IPS DF 6.9 (cell line): ENCODE measurements at regions not wholly inside any gene's neighbourhood (a gene's known extent, or its start where the extent isn't known, plus 50 kb on each side); places are given as distances from the start of the nearest gene placed in this dataset.

Experiments used
- DNase-seq: peaks from one replicate; pipeline ENCODE4 v3.0.0-alpha.2; 2013; ENCODE audit warnings: low read depth, low spot score
- H3K27ac ChIP-seq: one replicate; pipeline ENCODE4 v1.5.1; 2013; ENCODE audit warnings: low read length, control low read depth
- H3K27me3 ChIP-seq: 2 replicates; pipeline ENCODE4 v1.6.1; 2013; ENCODE audit warnings: mild to moderate bottlenecking, low read length; ENCODE audit not compliant: control insufficient read depth, insufficient read depth
- H3K36me3 ChIP-seq: 2 replicates; pipeline ENCODE4 v1.6.1; 2013; ENCODE audit warnings: low read length; ENCODE audit not compliant: control insufficient read depth, insufficient read depth
- H3K4me1 ChIP-seq: 2 replicates; pipeline ENCODE4 v1.6.1; 2013; ENCODE audit warnings: low read length; ENCODE audit not compliant: control insufficient read depth, insufficient read depth
- H3K4me3 ChIP-seq: 2 replicates; pipeline ENCODE4 v1.5.1; 2013; ENCODE audit warnings: mild to moderate bottlenecking, low read length
- H3K9me3 ChIP-seq: 2 replicates; pipeline ENCODE4 v1.6.1; 2013; ENCODE audit warnings: low read length, inconsistent platforms; ENCODE audit not compliant: control insufficient read depth, insufficient read depth
- WGBS: extraction: QIAGEN DNeasy Blood & Tissue Kit; methylation state at CpG from one replicate; pipeline ENCODE4 v1.1.7; 2013; ENCODE audit warnings: mixed read lengths, missing lambda C conversion rate; ENCODE audit not compliant: insufficient read length, insufficient coverage; 5-methylcytosine and 5-hydroxymethylcytosine counted together

- no peaks in the 10 kb centered on the region for H3K4me1 ChIP-seq
Measured at GRCh38 chr4:123776267-123776666, 379.7 kb downstream of the SPRY1 start.

GRCh38 chr4:123777373-123777772 lies 380.8 kb downstream of the SPRY1 start:
- H3K4me3 ChIP-seq: no peak overlapping the region
- WGBS: no CpG with 5 or more reads among the region's 1 CpG
- no peaks in the 10 kb centered on the region for H3K9me3 ChIP-seq
- H3K4me1 ChIP-seq: no peaks in the 10 kb centered on the region
- no peak overlapping the region for H3K27ac ChIP-seq
- H3K27me3 ChIP-seq: no peaks in the 10 kb centered on the region
- H3K36me3 ChIP-seq: no peaks in the 10 kb centered on the region
- no peak for DNase-seq

More at GRCh38 chr4:123776267-123776666, 379.7 kb downstream of the SPRY1 start:
- H3K27ac ChIP-seq: no peak overlapping the region
- no peak for DNase-seq
- H3K36me3 ChIP-seq: no peaks in the 10 kb centered on the region
- no peak overlapping the region for H3K4me3 ChIP-seq
- WGBS: no CpG with 5 or more reads among the region's 1 CpG
- no peaks in the 10 kb centered on the region for H3K27me3 ChIP-seq
- no peaks in the 10 kb centered on the region for H3K9me3 ChIP-seq

DNA sequence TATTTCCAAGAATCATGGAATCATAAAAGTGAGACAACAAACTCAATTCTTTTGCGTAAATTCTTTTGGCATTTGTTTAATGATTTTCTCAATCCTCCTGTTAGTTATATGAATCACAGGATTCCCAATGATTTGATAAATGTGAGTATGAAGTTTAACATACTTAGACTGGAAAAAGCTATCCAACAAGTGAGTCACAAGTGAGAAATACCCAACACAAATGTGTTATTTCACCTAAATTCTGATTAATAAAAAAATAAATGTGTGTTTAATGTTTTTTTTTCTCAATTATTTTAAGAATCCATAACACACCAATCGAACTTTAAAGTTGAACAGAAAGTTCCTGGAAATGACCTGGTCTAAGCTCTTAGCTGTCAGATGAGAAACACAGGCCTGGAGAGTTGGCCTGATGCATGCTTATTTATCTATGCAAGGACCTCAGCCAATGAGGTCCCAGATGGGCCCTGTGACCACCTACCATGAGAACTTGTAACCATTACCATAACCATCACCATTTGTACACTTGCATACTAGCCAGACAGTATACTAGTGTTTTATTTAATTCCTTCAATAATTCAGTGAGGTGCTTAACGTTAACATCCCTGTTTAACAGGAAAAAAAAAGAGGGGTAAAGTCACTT lies 386.7 kb downstream of the SPRY1 start:
- Histone ChIP-seq H3K4me1 (no peaks in the 10 kb centered on the region; the same call in 1 of the 2 replicates), H3K27me3 (no peaks in the 10 kb centered on the region), H3K4me3 (no peak overlapping the region), H3K9me3 (no peaks in the 10 kb centered on the region), H3K27ac (no peak overlapping the region), H3K36me3 (no peaks in the 10 kb centered on the region)
- no peak for DNase-seq
- WGBS: no CpG with 5 or more reads among the region's 3 CpGs

DNA sequence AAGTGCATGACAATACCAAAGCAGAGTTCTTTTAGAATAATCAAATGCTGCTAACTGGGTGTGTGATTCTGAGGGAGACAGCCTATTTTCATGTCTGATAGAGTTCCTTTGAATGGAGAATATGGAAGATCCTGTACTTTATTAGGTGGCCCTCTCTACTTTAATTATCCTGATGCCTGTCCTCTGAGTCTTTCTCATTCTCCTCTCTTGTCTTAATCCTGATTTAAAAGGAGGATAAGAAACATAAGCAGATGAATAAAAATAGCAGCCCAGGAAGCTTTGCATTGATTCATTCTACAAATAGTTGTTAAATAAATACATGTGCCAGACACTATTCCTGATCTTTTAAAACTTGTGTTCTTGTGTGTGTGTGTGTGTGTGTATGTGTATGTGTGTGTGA lies 387.3 kb downstream of the SPRY1 start:
- no peak for DNase-seq

DNA sequence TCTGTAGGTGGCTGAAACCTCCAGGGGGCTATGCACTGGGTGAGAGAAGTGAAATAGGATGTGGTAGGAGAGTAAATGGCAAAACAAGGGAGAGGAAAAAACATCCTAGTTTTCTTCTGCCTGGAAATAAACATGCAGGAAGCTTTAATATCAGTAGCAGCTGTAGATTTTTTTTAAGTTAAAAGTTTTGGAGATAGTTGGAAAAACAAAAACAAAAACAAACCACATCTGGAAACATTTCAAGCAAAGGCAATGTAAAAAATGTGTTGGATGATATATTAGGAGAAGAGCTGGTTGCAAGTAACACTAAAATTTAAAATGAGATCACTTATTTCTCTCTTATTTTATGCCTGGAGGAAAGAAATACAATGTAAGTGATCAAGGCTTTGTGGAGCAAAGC lies 388.0 kb downstream of the SPRY1 start:
- Histone ChIP-seq H3K4me3 (no peak overlapping the region), H3K27me3 (no peaks in the 10 kb centered on the region), H3K9me3 (no peaks in the 10 kb centered on the region), H3K36me3 (no peaks in the 10 kb centered on the region), H3K27ac (no peak overlapping the region), H3K4me1 (no peaks in the 10 kb centered on the region; the same call in 1 of the 2 replicates)
- DNase-seq: no peak

More for the DNA sequence above, 387.3 kb downstream of the SPRY1 start:
- no peak overlapping the region for H3K4me3 ChIP-seq
- H3K36me3 ChIP-seq: no peaks in the 10 kb centered on the region
- no peaks in the 10 kb centered on the region for H3K9me3 ChIP-seq
- no peak overlapping the region for H3K27ac ChIP-seq
- no peaks in the 10 kb centered on the region for H3K27me3 ChIP-seq
- H3K4me1 ChIP-seq: no peaks in the 10 kb centered on the region; the same call in 1 of the 2 replicates

- H3K9me3 ChIP-seq: no peaks in the 10 kb centered on the region
- no peaks in the 10 kb centered on the region; the same call in 1 of the 2 replicates for H3K4me1 ChIP-seq
- peak; percentile 22 for DNase-seq
- no peaks in the 10 kb centered on the region for H3K27me3 ChIP-seq
- H3K36me3 ChIP-seq: no peaks in the 10 kb centered on the region
- H3K4me3 ChIP-seq: no peak overlapping the region
- WGBS: no CpG with 5 or more reads among the region's 3 CpGs
- no peak overlapping the region for H3K27ac ChIP-seq
Measured at GRCh38 chr4:123785538-123785937, 388.9 kb downstream of the SPRY1 start.

DNA sequence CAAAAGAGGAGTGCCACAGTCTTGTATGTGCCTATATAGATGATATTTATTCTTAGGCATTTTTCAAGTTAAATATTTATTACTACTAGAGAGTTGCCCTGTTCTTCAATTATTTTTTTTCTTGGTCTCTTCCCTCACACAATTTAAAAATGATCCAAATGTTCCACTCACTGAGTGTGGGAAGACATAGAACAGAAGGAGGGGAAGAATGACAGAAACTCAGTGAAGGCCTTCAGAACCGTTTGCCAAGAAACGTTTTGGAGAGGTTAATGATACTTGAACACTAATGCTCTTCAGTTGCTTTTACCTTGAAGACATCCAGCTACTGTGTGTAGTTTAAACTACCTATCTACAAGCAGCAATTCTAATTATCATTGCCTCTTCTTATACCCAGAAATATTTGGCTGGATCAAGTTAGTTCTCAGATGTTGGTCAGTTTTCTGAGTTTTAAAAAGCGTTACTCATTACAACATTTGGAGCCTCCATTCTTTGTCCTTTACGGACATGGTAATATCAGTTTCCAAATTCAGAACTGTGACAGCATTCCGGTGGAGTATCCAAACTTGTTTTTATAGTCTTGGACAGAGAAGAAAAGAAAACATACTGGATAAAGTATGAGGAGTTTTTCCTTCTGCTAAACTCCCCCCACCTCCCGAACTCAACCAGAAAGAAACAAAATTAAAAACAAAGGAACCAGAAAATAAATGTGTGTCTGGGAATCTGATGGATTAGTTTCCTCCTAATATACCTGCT lies 389.7 kb downstream of the SPRY1 start:
- no CpG with 5 or more reads among the region's 6 CpGs for WGBS
- no peak overlapping the region for H3K27ac ChIP-seq

DNA sequence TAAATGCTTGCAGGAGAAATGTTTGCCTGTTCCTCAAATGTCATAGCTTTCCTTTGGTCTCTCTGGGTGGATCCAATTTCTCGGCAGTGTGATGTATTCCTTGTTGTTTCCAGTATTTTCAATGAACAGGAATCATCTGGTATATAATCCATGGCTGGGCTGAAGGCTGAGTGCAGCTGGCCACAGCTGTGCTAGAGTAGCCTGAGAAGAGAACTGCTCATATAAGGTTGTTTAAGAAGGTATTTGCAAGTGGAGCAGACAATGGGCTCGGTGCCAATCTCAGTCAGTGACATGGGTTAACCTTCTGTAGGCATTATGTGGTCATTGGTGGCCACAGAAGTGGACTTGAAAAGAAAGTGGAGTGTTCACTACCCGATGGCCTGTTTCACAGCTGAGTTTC lies 390.3 kb downstream of the SPRY1 start:
- no peak for DNase-seq
- no peaks in the 10 kb centered on the region for H3K36me3 ChIP-seq

More for the DNA sequence above, 389.7 kb downstream of the SPRY1 start:
- no peaks in the 10 kb centered on the region for H3K36me3 ChIP-seq
- DNase-seq: no peak
- H3K9me3 ChIP-seq: no peaks in the 10 kb centered on the region
- no peaks in the 10 kb centered on the region for H3K27me3 ChIP-seq
- H3K4me1 ChIP-seq: no peaks in the 10 kb centered on the region; the same call in 1 of the 2 replicates
- no peak overlapping the region for H3K4me3 ChIP-seq

GRCh38 chr4:123787512-123788080 lies 391.0 kb downstream of the SPRY1 start:
- WGBS: no CpG with 5 or more reads among the region's 4 CpGs
- DNase-seq: no peak
- no peak overlapping the region for H3K4me3 ChIP-seq
- no peak overlapping the region for H3K27ac ChIP-seq
- H3K36me3 ChIP-seq: no peaks in the 10 kb centered on the region
- no peaks in the 10 kb centered on the region for H3K27me3 ChIP-seq
- no peaks in the 10 kb centered on the region; the same call in 1 of the 2 replicates for H3K4me1 ChIP-seq
- no peaks in the 10 kb centered on the region for H3K9me3 ChIP-seq

More for the DNA sequence above, 390.3 kb downstream of the SPRY1 start:
- Histone ChIP-seq H3K4me3 (no peak overlapping the region), H3K27ac (no peak overlapping the region), H3K9me3 (no peaks in the 10 kb centered on the region), H3K27me3 (no peaks in the 10 kb centered on the region), H3K4me1 (no peaks in the 10 kb centered on the region; the same call in 1 of the 2 replicates)
- WGBS: no CpG with 5 or more reads among the region's 3 CpGs

DNA sequence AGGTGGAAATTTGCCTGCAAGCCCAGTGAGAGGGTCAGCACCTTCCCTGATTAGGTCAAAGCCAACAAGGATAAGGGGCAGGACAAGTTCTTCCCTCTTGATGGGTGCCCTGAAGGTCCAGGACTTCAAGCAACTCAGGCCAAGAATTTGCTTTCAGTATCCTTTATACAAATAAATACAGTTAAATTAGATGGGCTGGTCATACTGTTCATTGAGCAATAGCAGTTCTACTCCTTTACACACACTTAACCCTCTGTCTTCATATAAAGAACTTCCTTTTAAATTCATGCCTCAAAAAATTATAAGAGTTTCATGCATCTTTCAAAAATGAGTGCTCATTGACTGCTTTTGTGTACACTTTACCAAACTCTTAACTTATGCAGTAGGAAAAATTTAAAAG lies 392.0 kb downstream of the SPRY1 start:
- no peak for DNase-seq
- no peaks in the 10 kb centered on the region for H3K4me1 ChIP-seq
- H3K27ac ChIP-seq: no peak overlapping the region
- H3K4me3 ChIP-seq: no peak overlapping the region
- no peaks in the 10 kb centered on the region for H3K36me3 ChIP-seq
- H3K27me3 ChIP-seq: no peaks in the 10 kb centered on the region
- no peaks in the 10 kb centered on the region for H3K9me3 ChIP-seq
